ENCODE measurements at regions not wholly inside any gene's neighbourhood (a gene's known extent, or its start where the extent isn't known, plus 50 kb on each side); places are given as distances from the start of the nearest gene placed in this dataset.

DNA sequence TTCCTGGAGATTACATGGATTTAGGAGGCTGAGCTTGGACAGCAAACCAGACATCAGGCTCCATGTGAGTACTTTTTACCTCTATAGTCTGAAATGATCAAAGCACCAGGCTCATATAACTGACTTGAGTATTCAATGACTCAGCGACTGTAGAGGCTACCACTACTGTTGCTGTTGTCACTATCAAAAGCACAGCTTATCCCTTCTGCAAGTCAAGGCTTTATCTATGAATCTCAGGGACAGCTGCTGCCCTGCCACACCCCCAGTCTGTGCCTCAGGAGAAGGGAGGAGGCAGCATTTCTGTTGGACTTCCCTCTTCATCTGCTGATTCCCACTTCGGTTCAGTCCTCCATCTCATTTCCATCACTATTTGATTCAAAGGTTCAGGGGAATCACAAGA lies 80.5 kb upstream of the CNR1 start:
- TF ChIP-seq CTCF (IDR thresholded peaks at IDR 0.05), result no peak
- TF ChIP-seq POLR2AphosphoS5 (IDR thresholded peaks at IDR 0.05), result no peak
- TF ChIP-seq POLR2A (IDR thresholded peaks at IDR 0.05), result no peak

Measured in upper lobe of left lung (tissue), 4 donors.